ENCODE measurements at regions not wholly inside any gene's neighbourhood (a gene's known extent, or its start where the extent isn't known, plus 50 kb on each side); places are given as distances from the start of the nearest gene placed in this dataset.

DNA sequence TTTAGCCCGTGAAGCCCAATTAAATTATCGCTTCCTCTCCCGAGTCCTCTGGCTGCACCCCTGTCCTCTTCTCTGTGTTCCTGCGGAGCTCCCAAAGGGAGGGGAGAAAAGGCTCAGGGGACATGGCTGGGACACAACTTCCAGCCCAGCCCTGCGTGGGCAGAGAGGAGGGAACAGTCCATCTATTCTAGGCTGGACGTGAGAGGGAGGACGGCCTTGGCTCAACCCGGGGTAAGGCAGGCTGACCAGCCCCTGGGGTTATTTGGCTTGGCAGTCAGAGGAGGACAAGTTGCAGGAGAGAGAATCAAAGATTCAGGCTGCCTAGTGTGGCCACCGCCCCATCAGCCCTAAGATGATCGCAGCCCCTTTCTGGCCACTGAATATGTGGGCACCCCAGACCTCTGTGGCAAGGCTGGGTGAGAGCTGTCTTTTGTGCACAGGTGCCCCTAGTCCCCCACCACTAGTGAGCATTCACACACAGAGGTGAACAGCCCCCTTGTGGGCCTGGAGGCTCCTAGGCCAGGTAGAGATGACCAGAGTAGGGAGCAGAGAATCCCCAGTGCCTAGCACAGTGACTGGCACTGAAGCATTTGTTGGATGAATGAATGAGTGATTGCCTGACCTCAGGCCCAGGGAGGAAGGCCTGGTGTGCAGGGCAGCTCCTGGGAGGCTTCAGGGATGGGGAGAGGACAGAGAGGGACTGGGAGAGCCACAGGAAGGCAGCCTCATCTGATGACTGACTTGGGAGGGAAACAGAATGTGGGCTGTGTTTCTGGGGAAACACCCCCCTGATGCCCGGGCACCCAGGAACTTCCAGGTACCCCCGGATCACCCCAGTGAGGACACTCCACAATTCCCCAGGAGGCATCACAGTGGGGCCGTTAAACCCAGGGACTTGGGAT is 133.9 kb downstream of the C9orf50 start:
- Histone ChIP-seq H3K4me3 (ENCODE audit: low read length) (no peak overlapping the region), H3K27me3 (ENCODE audit: control insufficient read depth, low read length) (peaks cover 48% of the 10 kb centered on the region), H3K4me2 (ENCODE audit: low read length) (no peak overlapping the region), H4K20me1 (ENCODE audit: control insufficient read depth, insufficient read depth, low read depth, low read length) (no peaks in the 10 kb centered on the region), H3K9me3 (ENCODE audit: control insufficient read depth, insufficient read depth, low read length) (no peaks in the 10 kb centered on the region), H3K9me2 (replicated peaks; ENCODE audit: control insufficient read depth, low read length) (no peaks in the 10 kb centered on the region), H3K36me3 (ENCODE audit: control insufficient read depth, low read length) (no peaks in the 10 kb centered on the region), H3F3A (ENCODE audit: control insufficient read depth, insufficient read depth) (no peaks in the 10 kb centered on the region), H3K27ac (ENCODE audit: low read depth, low read length) (no peak overlapping the region), H3K4me1 (ENCODE audit: control insufficient read depth, low read length) (peaks cover 9% of the 10 kb centered on the region), H3K79me2 (ENCODE audit: control insufficient read depth, low read length) (no peaks in the 10 kb centered on the region; the same call in 1 of the 2 replicates)
- TF ChIP-seq EZH2phosphoT487 (IDR thresholded peaks at IDR 0.05; ENCODE audit: borderline replicate concordance, low read length), result no peak
- TF ChIP-seq, protein P1, sequence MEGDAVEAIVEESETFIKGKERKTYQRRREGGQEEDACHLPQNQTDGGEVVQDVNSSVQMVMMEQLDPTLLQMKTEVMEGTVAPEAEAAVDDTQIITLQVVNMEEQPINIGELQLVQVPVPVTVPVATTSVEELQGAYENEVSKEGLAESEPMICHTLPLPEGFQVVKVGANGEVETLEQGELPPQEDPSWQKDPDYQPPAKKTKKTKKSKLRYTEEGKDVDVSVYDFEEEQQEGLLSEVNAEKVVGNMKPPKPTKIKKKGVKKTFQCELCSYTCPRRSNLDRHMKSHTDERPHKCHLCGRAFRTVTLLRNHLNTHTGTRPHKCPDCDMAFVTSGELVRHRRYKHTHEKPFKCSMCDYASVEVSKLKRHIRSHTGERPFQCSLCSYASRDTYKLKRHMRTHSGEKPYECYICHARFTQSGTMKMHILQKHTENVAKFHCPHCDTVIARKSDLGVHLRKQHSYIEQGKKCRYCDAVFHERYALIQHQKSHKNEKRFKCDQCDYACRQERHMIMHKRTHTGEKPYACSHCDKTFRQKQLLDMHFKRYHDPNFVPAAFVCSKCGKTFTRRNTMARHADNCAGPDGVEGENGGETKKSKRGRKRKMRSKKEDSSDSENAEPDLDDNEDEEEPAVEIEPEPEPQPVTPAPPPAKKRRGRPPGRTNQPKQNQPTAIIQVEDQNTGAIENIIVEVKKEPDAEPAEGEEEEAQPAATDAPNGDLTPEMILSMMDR (IDR thresholded peaks at IDR 0.05; ENCODE audit: low read depth, low read length, poor library complexity, severe bottlenecking), result no peak

- Histone ChIP-seq H3K27me3 (ENCODE audit: control insufficient read depth, low read length) (peaks cover 43% of the 10 kb centered on the region), H3F3A (ENCODE audit: control insufficient read depth, insufficient read depth) (no peaks in the 10 kb centered on the region), H4K20me1 (ENCODE audit: control insufficient read depth, insufficient read depth, low read depth, low read length) (no peaks in the 10 kb centered on the region), H3K4me3 (ENCODE audit: low read length) (no peak overlapping the region), H3K27ac (ENCODE audit: low read depth, low read length) (no peak overlapping the region), H3K36me3 (ENCODE audit: control insufficient read depth, low read length) (no peaks in the 10 kb centered on the region), H3K4me1 (ENCODE audit: control insufficient read depth, low read length) (peaks cover 9% of the 10 kb centered on the region), H3K79me2 (ENCODE audit: control insufficient read depth, low read length) (no peaks in the 10 kb centered on the region; the same call in 1 of the 2 replicates), H3K9me2 (replicated peaks; ENCODE audit: control insufficient read depth, low read length) (no peaks in the 10 kb centered on the region), H3K9me3 (ENCODE audit: control insufficient read depth, insufficient read depth, low read length) (no peaks in the 10 kb centered on the region), H3K4me2 (ENCODE audit: low read length) (no peak overlapping the region)
- TF ChIP-seq, protein P1 (IDR thresholded peaks at IDR 0.05; ENCODE audit: low read depth, low read length, poor library complexity, severe bottlenecking), result no peak
- no peak for TF ChIP-seq EZH2phosphoT487 (IDR thresholded peaks at IDR 0.05; ENCODE audit: borderline replicate concordance, low read length)
These were observed 135.6 kb downstream of the C9orf50 start for GRCh38 chr9:129485145-129485774.

- Histone ChIP-seq H4K20me1 (ENCODE audit: control insufficient read depth, insufficient read depth, low read depth, low read length) (no peaks in the 10 kb centered on the region), H3K4me1 (ENCODE audit: control insufficient read depth, low read length) (peaks cover 9% of the 10 kb centered on the region), H3K4me3 (ENCODE audit: low read length) (no peak overlapping the region), H3K27me3 (ENCODE audit: control insufficient read depth, low read length) (peaks cover 40% of the 10 kb centered on the region), H3K9me3 (ENCODE audit: control insufficient read depth, insufficient read depth, low read length) (no peaks in the 10 kb centered on the region), H3F3A (ENCODE audit: control insufficient read depth, insufficient read depth) (no peaks in the 10 kb centered on the region), H3K36me3 (ENCODE audit: control insufficient read depth, low read length) (no peaks in the 10 kb centered on the region), H3K27ac (ENCODE audit: low read depth, low read length) (no peak overlapping the region), H3K79me2 (ENCODE audit: control insufficient read depth, low read length) (no peaks in the 10 kb centered on the region; the same call in 1 of the 2 replicates), H3K9me2 (replicated peaks; ENCODE audit: control insufficient read depth, low read length) (no peaks in the 10 kb centered on the region), H3K4me2 (ENCODE audit: low read length) (no peak overlapping the region)
- TF ChIP-seq, protein P1 (IDR thresholded peaks at IDR 0.05; ENCODE audit: low read depth, low read length, poor library complexity, severe bottlenecking), result no peak
- TF ChIP-seq EZH2phosphoT487 (IDR thresholded peaks at IDR 0.05; ENCODE audit: borderline replicate concordance, low read length), result no peak
These were observed 136.4 kb downstream of the C9orf50 start for GRCh38 chr9:129484352-129485000.

Measured in DOHH2 (cell line).